T-cell (primary cell): ENCODE measurements at regions not wholly inside any gene's neighbourhood (a gene's known extent, or its start where the extent isn't known, plus 50 kb on each side); places are given as distances from the start of the nearest gene placed in this dataset.
A peak's percentile ranks its signal among the peaks of the same experiment; 100 is the strongest.

Experiments
- ATAC-seq, 4 experiments: fragments of 200-7000 bp in 3 of 4; fragments of 150-1000 bp in 1 of 4; cut with Tn5 transposase; replicated peaks in 1 of 4; 1 replicate in 3 of 4; 2 replicates in 1 of 4; pipeline ENCODE4 v1.10.0; 2021; ENCODE audit warnings: moderate library complexity in 3 of 4, mild to moderate bottlenecking in 2 of 4, moderate number of reproducible peaks in 1 of 4
- CTCF ChIA-PET, 2 donors: fragments of 300-600 bp; sonication (Branson Sonifier 250); formaldehyde crosslinking; loops; one replicate each; lab custom pipeline; 2022; ENCODE audit warnings: antibody characterized with exemption in 2 of 2; lab: Charles Lee
- POLR2A ChIA-PET, 2 donors: fragments of 300-600 bp; sonication (Branson Sonifier 250); formaldehyde crosslinking; loops; one replicate each; lab custom pipeline; 2022; ENCODE audit warnings: antibody characterized with exemption in 2 of 2; lab: Charles Lee
- DNase-seq, 35 experiments: peaks; one replicate each; pipeline versions ENCODE4 v3.0.0 to v3.0.0-alpha.2; 2013 to 2023
- H3K27ac ChIP-seq: one replicate; pipeline ENCODE4 v1.5.1; 2013; ENCODE audit warnings: low read length
- H3K27me3 ChIP-seq, 2 experiments: replicated peaks in 1 of 2; 1 replicate in 1 of 2; 2 replicates in 1 of 2; pipeline versions ENCODE4 v1.6.1 to v1.7.0; 2013; ENCODE audit warnings: low read length in 1 of 2, mixed read lengths in 1 of 2; ENCODE audit not compliant: control insufficient read depth in 2 of 2, insufficient read depth in 2 of 2; ENCODE audit errors: extremely low read depth in 1 of 2
- H3K36me3 ChIP-seq, 2 donors: 1 replicate in 1 of 2; 2 replicates in 1 of 2; pipeline versions ENCODE4 v1.6.1 to v1.7.0; 2013; ENCODE audit warnings: low read length in 1 of 2; ENCODE audit not compliant: control insufficient read depth in 2 of 2, insufficient read depth in 1 of 2; ENCODE audit errors: extremely low read depth in 1 of 2
- H3K4me1 ChIP-seq, 2 experiments: 1 replicate in 1 of 2; 2 replicates in 1 of 2; pipeline versions ENCODE4 v1.6.1 to v1.7.0; 2013; ENCODE audit warnings: low read length in 2 of 2, mixed read lengths in 1 of 2; ENCODE audit not compliant: insufficient read depth in 2 of 2, control insufficient read depth in 1 of 2; ENCODE audit errors: extremely low read depth in 1 of 2
- H3K4me3 ChIP-seq, 2 donors: 1 replicate in 1 of 2; 2 replicates in 1 of 2; pipeline versions ENCODE4 v1.5.1 to v1.7.0; 2013; ENCODE audit warnings: mild to moderate bottlenecking in 2 of 2, low read length in 1 of 2, moderate library complexity in 1 of 2; ENCODE audit not compliant: control insufficient read depth in 1 of 2; ENCODE audit errors: extremely low read depth in 1 of 2
- H3K9me3 ChIP-seq: 2 replicates; pipeline ENCODE4 v1.7.0; 2013
- H3K27ac Mint-ChIP-seq, 2 donors: one replicate each; pipeline ENCODE4 v1.8.0; 2020 to 2021; ENCODE audit warnings: mild to moderate bottlenecking in 2 of 2, mixed read lengths in 2 of 2
- H3K27me3 Mint-ChIP-seq, 2 donors: one replicate each; pipeline ENCODE4 v1.8.0; 2021 to 2022; ENCODE audit warnings: mixed read lengths in 2 of 2
- H3K36me3 Mint-ChIP-seq: one replicate; pipeline ENCODE4 v1.8.0; 2021; ENCODE audit warnings: mixed read lengths
- H3K4me1 Mint-ChIP-seq, 3 donors: one replicate each; pipeline ENCODE4 v1.8.0; 2020 to 2022; ENCODE audit warnings: mixed read lengths in 3 of 3, mild to moderate bottlenecking in 1 of 3
- H3K4me3 Mint-ChIP-seq, 3 donors: one replicate each; pipeline ENCODE4 v1.8.0; 2020 to 2022; ENCODE audit warnings: mild to moderate bottlenecking in 3 of 3, mixed read lengths in 3 of 3, moderate library complexity in 3 of 3
- H3K9me3 Mint-ChIP-seq, 3 donors: one replicate each; pipeline ENCODE4 v1.8.0; 2020 to 2022; ENCODE audit warnings: mixed read lengths in 3 of 3
- WGBS: methylation state at CpG from one replicate; pipeline ENCODE4 v1.1.5; 2013; ENCODE audit warnings: missing lambda C conversion rate; ENCODE audit not compliant: insufficient coverage; 5-methylcytosine and 5-hydroxymethylcytosine counted together

DNA sequence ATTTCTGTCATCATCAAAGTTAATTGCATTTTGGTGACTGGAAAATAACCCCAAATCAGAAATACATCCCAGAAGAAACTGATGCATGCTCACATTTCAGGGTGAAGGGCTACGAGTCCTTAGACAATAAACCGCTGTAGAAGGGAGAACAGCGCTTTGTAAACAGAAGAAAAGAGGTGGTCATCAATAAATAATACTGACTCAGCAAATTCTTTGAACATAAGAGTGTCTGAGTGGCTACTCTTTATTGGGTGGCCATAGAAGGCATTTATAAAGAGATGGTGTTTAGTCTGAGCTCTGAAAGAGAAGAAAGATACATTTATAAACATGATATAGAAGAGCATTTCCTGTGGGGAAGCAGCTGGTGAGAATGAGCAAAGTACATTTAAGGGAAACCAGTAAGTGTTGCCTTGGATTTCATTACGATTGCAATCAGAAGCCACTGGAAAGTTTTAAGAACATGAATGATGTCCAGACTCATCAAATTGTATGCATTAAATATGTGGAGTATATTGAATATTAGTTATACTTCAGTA is 246.9 kb upstream of the GIMD1 start:
- ChIA-PET POLR2A (no interaction called here), CTCF (no interaction called here)
- H3K36me3 ChIP-seq: no peaks in the 10 kb centered on the region
- Mint-ChIP-seq H3K27me3 (no peaks in the 10 kb centered on the region), H3K27ac (no peak overlapping the region), H3K4me1 (no peaks in the 10 kb centered on the region), H3K4me3 (no peak overlapping the region), H3K9me3 (peaks cover 2 to 10% (median 3%) of the 10 kb centered on the region in 3 donors), H3K36me3 (no peaks in the 10 kb centered on the region)
- H3K27me3 ChIP-seq: no peaks in the 10 kb centered on the region
- ATAC-seq (no peak), DNase-seq (no peak)
- no peaks in the 10 kb centered on the region for H3K4me1 ChIP-seq
- H3K9me3 ChIP-seq: no peaks in the 10 kb centered on the region
- WGBS: no CpG with 5 or more reads among the region's 4 CpGs
- no peak overlapping the region for H3K4me3 ChIP-seq
- no peak overlapping the region for H3K27ac ChIP-seq

DNA sequence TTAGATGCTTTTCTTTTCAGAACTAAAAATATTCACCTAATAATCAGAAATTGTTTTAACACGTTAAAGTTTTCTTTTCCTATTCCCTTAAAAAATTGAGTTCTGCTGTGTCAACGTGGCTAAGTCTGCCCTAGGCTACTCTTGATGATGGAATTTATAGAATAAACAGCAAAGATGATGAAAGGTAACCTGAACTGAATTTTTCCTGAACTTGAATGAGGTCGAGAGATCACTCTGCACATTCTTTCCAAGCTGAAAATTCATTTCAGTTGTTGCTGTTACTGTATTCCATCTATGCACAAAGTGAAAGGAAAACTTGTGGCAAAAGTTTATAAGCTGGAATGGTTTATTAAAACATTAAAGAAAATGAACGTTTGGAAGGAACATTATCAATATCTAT is 245.9 kb upstream of the GIMD1 start:
- Mint-ChIP-seq H3K36me3 (no peaks in the 10 kb centered on the region), H3K4me1 (no peaks in the 10 kb centered on the region), H3K9me3 (peaks cover 3 to 10% (median 6%) of the 10 kb centered on the region in 3 donors), H3K27ac (no peak overlapping the region), H3K27me3 (no peaks in the 10 kb centered on the region), H3K4me3 (no peak overlapping the region)
- Histone ChIP-seq H3K4me3 (no peak overlapping the region), H3K27me3 (no peaks in the 10 kb centered on the region), H3K9me3 (no peaks in the 10 kb centered on the region), H3K36me3 (no peaks in the 10 kb centered on the region), H3K4me1 (no peaks in the 10 kb centered on the region), H3K27ac (no peak overlapping the region)
- DNase-seq (no peak), ATAC-seq (no peak)
- CTCF ChIA-PET: no interaction called here
- WGBS: no CpG with 5 or more reads among the region's 4 CpGs
- POLR2A ChIA-PET: no interaction called here

DNA sequence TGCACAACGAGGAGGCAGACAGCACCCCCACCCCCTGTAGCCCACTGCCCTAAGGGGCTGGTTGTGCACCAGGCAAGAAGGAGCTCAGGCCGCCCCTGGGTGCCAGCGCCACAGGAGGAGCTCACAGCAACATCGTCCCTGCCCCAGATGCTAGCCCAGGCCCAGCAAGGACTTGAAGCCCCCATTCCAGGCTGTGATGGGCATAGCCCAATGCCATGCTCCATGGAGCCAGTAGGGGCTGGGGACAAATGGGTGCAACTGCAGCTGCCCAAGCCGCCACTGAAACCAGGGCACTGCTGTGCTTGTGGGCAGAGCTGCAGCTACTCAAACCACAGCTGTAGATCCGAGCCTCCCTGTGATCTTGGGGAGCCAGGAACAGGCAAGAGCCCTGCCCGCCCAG is 241.3 kb upstream of the GIMD1 start:
- POLR2A ChIA-PET: no interaction called here

DNA sequence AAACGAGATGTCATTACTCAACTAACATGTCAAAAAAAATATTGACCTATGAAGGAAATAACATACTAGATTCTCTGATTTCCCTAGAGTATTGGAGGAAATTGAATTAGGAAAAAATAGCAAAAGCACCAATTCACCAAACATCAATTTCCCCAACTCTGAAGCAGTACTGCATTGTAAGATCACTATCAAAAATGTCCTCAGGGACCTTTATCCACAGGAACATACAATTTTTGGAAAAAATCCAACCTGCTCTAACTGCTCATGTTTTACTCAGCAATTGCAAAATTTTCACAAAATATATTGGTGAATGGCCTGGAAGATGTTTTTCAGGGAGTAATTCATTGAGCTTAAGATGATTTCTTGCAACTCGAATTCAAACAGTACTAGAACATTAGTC is 239.0 kb upstream of the GIMD1 start:
- no CpG with 5 or more reads among the region's 2 CpGs for WGBS
- ATAC-seq: no peak
- H3K36me3 ChIP-seq: no peaks in the 10 kb centered on the region
- ChIA-PET POLR2A (no interaction called here), CTCF (no interaction called here)
- no peaks in the 10 kb centered on the region for H3K9me3 ChIP-seq
- no peaks in the 10 kb centered on the region for H3K4me1 ChIP-seq
- no peak overlapping the region for H3K27ac ChIP-seq
- Mint-ChIP-seq H3K4me3 (no peak overlapping the region), H3K36me3 (no peaks in the 10 kb centered on the region), H3K4me1 (no peaks in the 10 kb centered on the region), H3K27ac (no peak overlapping the region), H3K9me3 (peaks cover 4 to 15% (median 6%) of the 10 kb centered on the region in 3 donors), H3K27me3 (no peaks in the 10 kb centered on the region)
- H3K4me3 ChIP-seq: no peak overlapping the region
- H3K27me3 ChIP-seq: no peaks in the 10 kb centered on the region
- no peak for DNase-seq

More for the DNA sequence above, 241.3 kb upstream of the GIMD1 start:
- Mint-ChIP-seq H3K9me3 (peaks cover 8 to 19% (median 10%) of the 10 kb centered on the region in 3 donors), H3K27ac (no peak overlapping the region), H3K27me3 (no peaks in the 10 kb centered on the region), H3K36me3 (no peaks in the 10 kb centered on the region), H3K4me1 (no peaks in the 10 kb centered on the region), H3K4me3 (no peak overlapping the region)
- Histone ChIP-seq H3K4me1 (no peaks in the 10 kb centered on the region), H3K9me3 (no peaks in the 10 kb centered on the region), H3K36me3 (no peaks in the 10 kb centered on the region), H3K4me3 (no peak overlapping the region), H3K27ac (no peak overlapping the region), H3K27me3 (no peaks in the 10 kb centered on the region)
- WGBS: 65% methylated on average over 7 of the region's 7 CpGs
- ATAC-seq: no peak
- CTCF ChIA-PET: no interaction called here
- DNase-seq: no peak

DNA sequence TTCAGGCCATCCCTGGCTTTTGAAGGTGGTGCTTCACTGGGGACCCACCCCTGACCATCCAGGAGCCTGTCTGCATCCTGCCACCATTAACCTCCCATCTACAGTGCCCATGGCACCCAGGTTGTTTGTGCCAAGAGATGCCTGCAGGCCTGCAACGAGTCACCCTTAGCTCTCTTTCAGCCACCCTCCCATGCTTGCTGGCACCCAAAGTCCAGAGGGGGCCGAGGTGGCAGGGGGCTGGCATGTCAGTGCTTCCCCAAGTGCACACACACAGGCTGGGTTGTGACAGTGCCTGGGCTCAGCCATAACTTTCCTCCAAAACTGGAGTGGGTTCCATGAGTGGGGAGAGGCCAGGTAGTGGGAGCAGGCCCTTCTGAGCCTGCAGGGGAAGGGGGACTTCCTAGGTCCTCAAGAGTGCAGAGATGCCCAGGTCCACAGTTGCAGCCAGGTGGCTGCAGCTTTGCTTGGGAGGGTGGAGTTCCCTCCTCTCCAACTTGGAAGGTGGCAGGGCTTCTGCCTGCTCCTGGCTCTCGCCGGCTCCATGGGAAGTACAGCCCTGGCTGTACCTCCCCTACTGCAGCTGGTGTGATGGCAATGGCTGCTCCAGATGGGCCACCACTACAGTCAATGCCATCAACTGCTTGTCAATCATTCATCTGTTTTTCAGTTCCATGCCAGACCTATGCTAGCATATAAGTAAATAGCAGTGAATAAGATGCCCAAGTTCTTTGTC is 235.9 kb upstream of the GIMD1 start:
- DNase-seq: no peak
- Histone ChIP-seq H3K4me1 (no peaks in the 10 kb centered on the region), H3K9me3 (no peaks in the 10 kb centered on the region), H3K36me3 (no peaks in the 10 kb centered on the region), H3K4me3 (no peak overlapping the region), H3K27ac (no peak overlapping the region), H3K27me3 (no peaks in the 10 kb centered on the region)
- Mint-ChIP-seq H3K4me1 (no peaks in the 10 kb centered on the region), H3K36me3 (no peaks in the 10 kb centered on the region), H3K27me3 (no peaks in the 10 kb centered on the region), H3K4me3 (no peak overlapping the region), H3K27ac (no peak overlapping the region), H3K9me3 (peaks cover 0 to 13% (median 5%) of the 10 kb centered on the region in 3 donors)
- WGBS: 56% methylated on average over 1 of the region's 4 CpGs
- ChIA-PET POLR2A (no interaction called here), CTCF (no interaction called here)
- ATAC-seq: peak in 1 of 4 experiments; percentile 15

DNA sequence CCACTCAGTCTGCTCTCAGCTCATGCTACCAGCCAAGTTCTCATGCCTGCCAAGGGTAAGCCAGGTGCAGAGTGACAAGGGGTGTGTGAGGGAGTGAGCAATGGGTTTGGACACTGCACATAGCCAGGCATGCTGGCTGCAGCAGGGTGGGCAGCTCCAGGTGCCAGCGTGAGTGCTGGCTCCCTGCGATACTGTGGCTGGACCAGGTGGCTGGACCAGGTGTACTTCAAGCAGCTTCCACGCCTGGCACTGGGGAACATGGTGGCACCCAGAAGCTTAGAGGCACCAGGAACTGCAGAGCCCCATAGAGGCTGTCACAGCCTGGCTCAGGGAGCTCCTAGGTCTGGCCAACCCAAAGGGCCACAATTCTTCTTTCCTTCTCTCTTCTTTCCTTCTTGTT is 234.9 kb upstream of the GIMD1 start:
- H3K36me3 ChIP-seq: no peaks in the 10 kb centered on the region
- Mint-ChIP-seq H3K9me3 (peaks cover 0 to 8% (median 0%) of the 10 kb centered on the region in 3 donors), H3K27me3 (no peaks in the 10 kb centered on the region), H3K4me3 (no peak overlapping the region), H3K27ac (no peak overlapping the region), H3K4me1 (no peaks in the 10 kb centered on the region), H3K36me3 (no peaks in the 10 kb centered on the region)
- no peak overlapping the region for H3K27ac ChIP-seq
- no peak for DNase-seq
- POLR2A ChIA-PET: no interaction called here
- H3K4me3 ChIP-seq: no peak overlapping the region
- H3K4me1 ChIP-seq: no peaks in the 10 kb centered on the region
- no peaks in the 10 kb centered on the region for H3K9me3 ChIP-seq
- 89% methylated on average over 3 of the region's 3 CpGs for WGBS
- CTCF ChIA-PET: no interaction called here
- no peaks in the 10 kb centered on the region for H3K27me3 ChIP-seq
- no peak for ATAC-seq
